ENCODE measurements at regions not wholly inside any gene's neighbourhood (a gene's known extent, or its start where the extent isn't known, plus 50 kb on each side); places are given as distances from the start of the nearest gene placed in this dataset.
"Not testable (repeated sequence)": the region's sequence is repeated elsewhere in the genome, so short reads cannot be mapped to it uniquely, and the experiment has no call there.

GRCh38 chr6:48985025-48985424, 478.0 kb downstream of the MMUT start:
- H3K4me3 ChIP-seq (ENCODE audit: low read depth, low read length) = no peak overlapping the region
- no peak overlapping the region for H3K9ac ChIP-seq (ENCODE audit: low read depth, low read length)
- no peaks in the 10 kb centered on the region for H3K4me1 ChIP-seq (ENCODE audit: control insufficient read depth, insufficient read depth, low read length)
- no peaks in the 10 kb centered on the region for H3K27me3 ChIP-seq (ENCODE audit: control insufficient read depth, insufficient read depth, low read length)
- no peaks in the 10 kb centered on the region for H3K36me3 ChIP-seq (ENCODE audit: control insufficient read depth, insufficient read depth, low read length)
- no peaks in the 10 kb centered on the region for H3K9me3 ChIP-seq (ENCODE audit: control insufficient read depth, insufficient read depth, low read length)

GRCh38 chr6:48983968-48984367, 479.1 kb downstream of the MMUT start:
- not testable (repeated sequence) for H3K4me1 ChIP-seq (ENCODE audit: control insufficient read depth, insufficient read depth, low read length); H3K4me3 ChIP-seq (ENCODE audit: low read depth, low read length); H3K9me3 ChIP-seq (ENCODE audit: control insufficient read depth, insufficient read depth, low read length); H3K27me3 ChIP-seq (ENCODE audit: control insufficient read depth, insufficient read depth, low read length); H3K36me3 ChIP-seq (ENCODE audit: control insufficient read depth, insufficient read depth, low read length); H3K9ac ChIP-seq (ENCODE audit: low read depth, low read length)

DNA sequence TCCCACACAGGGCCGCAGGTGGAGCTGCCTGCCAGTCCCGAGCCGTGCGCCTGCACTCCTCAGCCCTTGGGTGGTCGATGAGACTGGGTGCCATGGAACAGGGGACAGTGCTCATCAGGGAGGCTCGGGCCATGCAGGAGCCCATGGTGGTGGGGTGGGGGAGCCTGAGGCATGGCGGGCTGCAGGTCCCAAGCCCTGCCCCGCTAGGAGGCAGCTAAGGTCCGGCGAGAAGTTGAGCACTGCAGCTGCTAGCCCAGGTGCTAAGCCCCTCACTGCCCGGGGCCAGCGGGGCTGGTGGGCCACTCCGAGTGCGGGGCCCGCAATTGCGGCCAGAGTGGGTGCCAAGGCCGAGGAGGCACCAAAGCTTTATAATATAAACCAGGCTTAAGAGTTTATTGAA, 479.7 kb downstream of the MMUT start:
- H3K9me3 ChIP-seq (ENCODE audit: control insufficient read depth, insufficient read depth, low read length) = no peaks in the 10 kb centered on the region
- H3K27me3 ChIP-seq (ENCODE audit: control insufficient read depth, insufficient read depth, low read length) = no peaks in the 10 kb centered on the region
- no peak overlapping the region for H3K9ac ChIP-seq (ENCODE audit: low read depth, low read length)
- no peak overlapping the region for H3K4me3 ChIP-seq (ENCODE audit: low read depth, low read length)
- H3K4me1 ChIP-seq (ENCODE audit: control insufficient read depth, insufficient read depth, low read length) = no peaks in the 10 kb centered on the region
- H3K36me3 ChIP-seq (ENCODE audit: control insufficient read depth, insufficient read depth, low read length) = no peaks in the 10 kb centered on the region

GRCh38 chr6:48979806-48980205, 483.2 kb downstream of the MMUT start:
- no peaks in the 10 kb centered on the region for H3K36me3 ChIP-seq (ENCODE audit: control insufficient read depth, insufficient read depth, low read length)
- H3K4me3 ChIP-seq (ENCODE audit: low read depth, low read length) = no peak overlapping the region
- no peaks in the 10 kb centered on the region for H3K4me1 ChIP-seq (ENCODE audit: control insufficient read depth, insufficient read depth, low read length)
- no peaks in the 10 kb centered on the region for H3K9me3 ChIP-seq (ENCODE audit: control insufficient read depth, insufficient read depth, low read length)
- no peak overlapping the region for H3K9ac ChIP-seq (ENCODE audit: low read depth, low read length)
- H3K27me3 ChIP-seq (ENCODE audit: control insufficient read depth, insufficient read depth, low read length) = no peaks in the 10 kb centered on the region

DNA sequence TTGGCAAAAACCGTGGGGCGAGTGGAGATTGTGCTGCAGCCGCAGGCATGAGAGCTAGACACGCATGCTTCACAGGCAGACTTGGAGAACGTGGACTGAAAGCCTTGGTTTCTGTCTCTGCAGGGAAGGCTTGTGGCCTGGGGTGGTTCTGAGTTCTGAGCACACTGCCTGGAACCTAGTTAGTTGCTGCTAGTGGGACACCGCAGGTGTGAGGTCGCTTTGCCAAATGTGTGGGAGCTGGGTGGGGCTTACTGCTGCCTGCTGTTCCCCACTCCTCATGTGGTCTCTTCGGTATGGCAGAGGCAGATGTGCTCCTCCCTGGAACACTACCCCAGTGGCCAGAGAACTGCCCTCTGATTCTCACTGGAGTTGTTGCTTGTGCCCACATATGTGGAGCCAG, 484.0 kb downstream of the MMUT start:
- H3K9ac ChIP-seq (ENCODE audit: low read depth, low read length) = no peak overlapping the region
- no peaks in the 10 kb centered on the region for H3K36me3 ChIP-seq (ENCODE audit: control insufficient read depth, insufficient read depth, low read length)
- no peaks in the 10 kb centered on the region for H3K27me3 ChIP-seq (ENCODE audit: control insufficient read depth, insufficient read depth, low read length)
- no peak overlapping the region for H3K4me3 ChIP-seq (ENCODE audit: low read depth, low read length)
- no peaks in the 10 kb centered on the region for H3K9me3 ChIP-seq (ENCODE audit: control insufficient read depth, insufficient read depth, low read length)
- H3K4me1 ChIP-seq (ENCODE audit: control insufficient read depth, insufficient read depth, low read length) = no peaks in the 10 kb centered on the region

DNA sequence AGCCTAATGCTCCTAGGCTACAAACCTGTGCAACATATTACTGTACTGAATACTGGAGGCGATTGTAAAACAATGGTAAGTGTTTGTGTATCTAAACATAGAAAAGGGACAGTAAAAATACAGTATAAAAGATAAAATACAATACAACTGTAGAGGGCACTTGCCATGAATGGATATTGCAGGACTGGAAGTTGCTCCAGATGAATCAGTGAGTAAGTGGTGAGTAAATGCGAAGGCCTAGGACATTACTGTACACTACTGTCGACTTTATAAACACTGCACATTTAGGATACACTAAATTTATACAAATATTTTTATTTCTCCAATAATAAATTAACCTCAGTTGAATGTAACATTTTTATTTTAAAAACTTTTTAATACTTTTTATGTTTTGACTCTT, 485.0 kb downstream of the MMUT start:
- Histone ChIP-seq H3K27me3 (ENCODE audit: control insufficient read depth, insufficient read depth, low read length) (no peaks in the 10 kb centered on the region), H3K36me3 (ENCODE audit: control insufficient read depth, insufficient read depth, low read length) (no peaks in the 10 kb centered on the region), H3K9ac (ENCODE audit: low read depth, low read length) (no peak overlapping the region), H3K4me1 (ENCODE audit: control insufficient read depth, insufficient read depth, low read length) (no peaks in the 10 kb centered on the region), H3K4me3 (ENCODE audit: low read depth, low read length) (no peak overlapping the region), H3K9me3 (ENCODE audit: control insufficient read depth, insufficient read depth, low read length) (no peaks in the 10 kb centered on the region)

DNA sequence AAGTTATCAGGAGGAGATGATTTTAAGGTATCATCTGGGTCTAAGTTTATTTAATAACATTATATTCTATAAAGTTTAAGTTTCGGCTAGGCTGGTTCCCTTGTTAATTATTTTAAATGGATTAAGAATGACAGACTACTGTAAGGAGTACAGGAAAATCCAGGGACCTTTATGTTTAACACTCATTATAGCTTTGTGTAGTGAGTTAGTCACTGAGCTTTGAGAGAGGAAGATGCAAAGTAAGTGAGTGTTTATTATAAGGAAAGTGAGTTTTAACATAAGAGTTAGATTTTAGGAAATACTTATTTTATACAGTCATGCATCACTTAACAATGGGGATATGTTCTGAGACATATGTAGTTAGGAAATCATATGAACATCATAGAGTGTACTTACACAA, 485.5 kb downstream of the MMUT start:
- H3K9me3 ChIP-seq (ENCODE audit: control insufficient read depth, insufficient read depth, low read length) = no peaks in the 10 kb centered on the region
- no peaks in the 10 kb centered on the region for H3K36me3 ChIP-seq (ENCODE audit: control insufficient read depth, insufficient read depth, low read length)
- H3K4me3 ChIP-seq (ENCODE audit: low read depth, low read length) = no peak overlapping the region
- no peaks in the 10 kb centered on the region for H3K27me3 ChIP-seq (ENCODE audit: control insufficient read depth, insufficient read depth, low read length)
- no peak overlapping the region for H3K9ac ChIP-seq (ENCODE audit: low read depth, low read length)
- H3K4me1 ChIP-seq (ENCODE audit: control insufficient read depth, insufficient read depth, low read length) = no peaks in the 10 kb centered on the region

DNA sequence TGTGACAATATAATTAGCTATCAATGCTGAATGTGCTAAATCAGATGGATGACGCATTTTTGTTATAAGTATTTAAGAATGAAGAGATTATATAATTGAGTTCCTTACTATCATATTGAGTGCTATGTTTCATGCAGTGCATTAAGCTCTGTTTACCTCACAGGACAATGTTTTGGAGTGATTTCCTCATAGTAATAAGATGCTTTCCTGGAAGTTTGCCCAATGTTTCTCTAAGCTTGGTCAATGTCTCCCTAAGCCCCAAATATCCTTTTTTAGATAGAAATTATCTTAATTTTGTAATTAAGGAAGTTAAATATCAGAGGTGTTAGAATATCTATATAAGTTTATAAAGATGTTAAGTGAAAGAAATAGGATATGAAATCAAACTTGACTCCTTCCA, 489.6 kb downstream of the MMUT start:
- Histone ChIP-seq H3K36me3 (ENCODE audit: control insufficient read depth, insufficient read depth, low read length) (no peaks in the 10 kb centered on the region), H3K4me1 (ENCODE audit: control insufficient read depth, insufficient read depth, low read length) (no peaks in the 10 kb centered on the region), H3K9me3 (ENCODE audit: control insufficient read depth, insufficient read depth, low read length) (no peaks in the 10 kb centered on the region), H3K4me3 (ENCODE audit: low read depth, low read length) (no peak overlapping the region), H3K27me3 (ENCODE audit: control insufficient read depth, insufficient read depth, low read length) (no peaks in the 10 kb centered on the region), H3K9ac (ENCODE audit: low read depth, low read length) (no peak overlapping the region)

- Histone ChIP-seq H3K36me3 (ENCODE audit: control insufficient read depth, insufficient read depth, low read length) (no peaks in the 10 kb centered on the region), H3K9ac (ENCODE audit: low read depth, low read length) (no peak overlapping the region), H3K4me1 (ENCODE audit: control insufficient read depth, insufficient read depth, low read length) (no peaks in the 10 kb centered on the region), H3K9me3 (ENCODE audit: control insufficient read depth, insufficient read depth, low read length) (no peaks in the 10 kb centered on the region), H3K4me3 (ENCODE audit: low read depth, low read length) (no peak overlapping the region), H3K27me3 (ENCODE audit: control insufficient read depth, insufficient read depth, low read length) (no peaks in the 10 kb centered on the region)
Measured at GRCh38 chr6:48961781-48962415, 501.2 kb downstream of the MMUT start.

DNA sequence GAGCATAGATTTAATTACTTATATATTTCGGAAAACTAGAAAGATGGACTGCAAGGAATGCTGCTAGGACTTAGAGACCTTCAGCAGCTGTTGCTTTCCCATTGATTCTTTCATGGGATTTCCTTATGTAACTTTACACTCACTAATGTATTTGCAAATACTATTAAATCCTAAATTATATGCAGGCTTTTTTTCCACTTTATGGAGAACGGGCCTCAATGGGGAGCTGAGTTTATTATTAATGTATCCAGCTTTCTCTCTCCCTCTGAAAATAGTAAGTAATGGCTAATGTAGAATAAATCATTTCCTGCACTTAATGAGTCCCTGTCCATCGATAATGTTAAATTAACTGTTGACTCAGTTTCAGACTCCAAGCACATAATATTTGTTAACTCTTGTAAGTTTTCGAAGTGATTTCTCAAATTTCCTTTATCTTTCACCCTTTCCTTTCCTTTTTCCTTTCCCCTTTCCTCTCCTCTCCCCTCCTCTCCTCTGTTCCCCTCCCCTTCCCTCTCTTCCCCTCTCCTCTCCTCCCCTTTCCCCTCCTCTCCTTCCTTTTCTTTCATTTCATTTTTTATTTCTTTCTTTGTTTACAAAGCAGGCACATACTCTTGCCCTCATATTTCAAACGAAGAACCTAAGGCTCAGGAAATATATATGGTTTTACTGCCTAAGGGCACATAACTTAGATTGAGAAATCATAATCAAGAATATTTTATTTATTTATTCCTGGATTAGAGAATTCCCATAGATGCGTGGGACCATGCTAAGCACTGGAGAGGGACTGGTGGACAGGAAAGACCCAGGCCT, 503.6 kb downstream of the MMUT start:
- H3K9ac ChIP-seq (ENCODE audit: low read depth, low read length) = no peak overlapping the region
- H3K27me3 ChIP-seq (ENCODE audit: control insufficient read depth, insufficient read depth, low read length) = no peaks in the 10 kb centered on the region
- H3K9me3 ChIP-seq (ENCODE audit: control insufficient read depth, insufficient read depth, low read length) = no peaks in the 10 kb centered on the region
- H3K36me3 ChIP-seq (ENCODE audit: control insufficient read depth, insufficient read depth, low read length) = no peaks in the 10 kb centered on the region
- H3K4me3 ChIP-seq (ENCODE audit: low read depth, low read length) = no peak overlapping the region
- H3K4me1 ChIP-seq (ENCODE audit: control insufficient read depth, insufficient read depth, low read length) = no peaks in the 10 kb centered on the region

DNA sequence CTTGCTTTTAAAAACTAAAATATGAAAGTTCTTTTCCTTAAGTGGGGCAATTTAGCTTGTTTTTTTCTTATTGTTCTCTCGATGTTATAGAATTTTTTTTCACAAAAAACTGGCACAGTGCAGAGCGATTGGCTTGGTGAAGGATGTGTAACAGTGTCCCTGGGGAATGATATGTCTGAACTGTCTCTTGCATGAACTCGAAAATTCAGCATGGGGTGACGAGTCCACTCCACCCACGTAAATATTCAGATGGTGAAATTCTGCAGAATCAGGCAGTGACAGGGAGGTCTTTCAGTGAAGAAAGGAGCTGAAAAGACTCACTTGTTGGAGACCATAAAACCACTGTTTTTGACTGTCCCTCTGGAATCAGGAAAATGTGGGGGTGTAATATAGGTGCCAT, 505.3 kb downstream of the MMUT start:
- Histone ChIP-seq H3K9me3 (ENCODE audit: control insufficient read depth, insufficient read depth, low read length) (no peaks in the 10 kb centered on the region), H3K9ac (ENCODE audit: low read depth, low read length) (no peak overlapping the region), H3K4me3 (ENCODE audit: low read depth, low read length) (no peak overlapping the region), H3K4me1 (ENCODE audit: control insufficient read depth, insufficient read depth, low read length) (no peaks in the 10 kb centered on the region), H3K36me3 (ENCODE audit: control insufficient read depth, insufficient read depth, low read length) (no peaks in the 10 kb centered on the region), H3K27me3 (ENCODE audit: control insufficient read depth, insufficient read depth, low read length) (no peaks in the 10 kb centered on the region)

DNA sequence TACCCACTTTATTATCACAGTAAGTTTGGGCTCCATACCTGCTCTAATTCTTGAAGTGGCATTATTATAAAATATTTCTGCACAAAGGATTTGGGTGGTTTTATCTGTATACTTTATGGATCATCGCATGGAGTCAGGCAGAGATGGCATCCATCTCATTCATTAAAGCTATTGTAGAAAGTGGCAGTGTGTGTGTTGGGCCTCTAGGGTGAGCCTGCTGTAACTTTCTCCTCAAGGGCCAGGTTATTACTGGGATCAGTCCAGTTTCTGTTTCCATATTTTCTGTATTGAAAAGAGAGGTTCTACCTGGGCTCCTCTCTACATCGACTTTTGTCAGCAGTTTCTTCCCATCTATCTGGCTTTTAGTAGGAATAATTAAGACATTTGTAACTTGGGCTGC, 511.1 kb downstream of the MMUT start:
- no peaks in the 10 kb centered on the region for H3K36me3 ChIP-seq (ENCODE audit: control insufficient read depth, insufficient read depth, low read length)
- no peaks in the 10 kb centered on the region for H3K27me3 ChIP-seq (ENCODE audit: control insufficient read depth, insufficient read depth, low read length)
- no peaks in the 10 kb centered on the region for H3K9me3 ChIP-seq (ENCODE audit: control insufficient read depth, insufficient read depth, low read length)
- H3K9ac ChIP-seq (ENCODE audit: low read depth, low read length) = no peak overlapping the region
- H3K4me1 ChIP-seq (ENCODE audit: control insufficient read depth, insufficient read depth, low read length) = no peaks in the 10 kb centered on the region
- no peak overlapping the region for H3K4me3 ChIP-seq (ENCODE audit: low read depth, low read length)

Measured in iPS-15b (cell line).